HEK293 (cell line): ENCODE measurements at regions not wholly inside any gene's neighbourhood (a gene's known extent, or its start where the extent isn't known, plus 50 kb on each side); places are given as distances from the start of the nearest gene placed in this dataset.

ENCODE experiments used
- CTCF ChIA-PET: fragments of 350-600 bp; formaldehyde crosslinking; extraction: SDS; loops from one replicate; lab custom pipeline; 2021; ENCODE audit warnings: antibody characterized with exemption; lab: Yijun Ruan, JAX
- POLR2A ChIA-PET: fragments of 300-600 bp; formaldehyde crosslinking; extraction: SDS; loops from one replicate; lab custom pipeline; 2020; ENCODE audit warnings: antibody characterized with exemption, inconsistent platforms; lab: Yijun Ruan, JAX
- H3K27ac ChIP-seq: fragments of 200-500 bp; sonication (Bioruptor generic); 2 replicates; pipeline ENCODE4 v1.5.1; 2014; ENCODE audit warnings: low read depth, low read length, control low read depth, inconsistent platforms; ENCODE audit errors: extremely low read depth
- H3K36me3 ChIP-seq, 2 experiments: fragments of 200-500 bp in 1 of 2; sonication (Bioruptor generic) in 1 of 2; 1 replicate in 1 of 2; 2 replicates in 1 of 2; pipeline ENCODE4 v1.5.1; 2014 to 2017; ENCODE audit warnings: inconsistent platforms in 2 of 2, low read length in 2 of 2; ENCODE audit not compliant: control insufficient read depth in 2 of 2, insufficient read depth in 1 of 2
- H3K4me1 ChIP-seq: fragments of 200-500 bp; sonication (Bioruptor generic); 2 replicates; pipeline ENCODE4 v1.5.1; 2014; ENCODE audit warnings: mild to moderate bottlenecking, low read length, inconsistent platforms; ENCODE audit not compliant: control insufficient read depth, insufficient read depth
- H3K4me3 ChIP-seq: 2 replicates; pipeline ENCODE4 v1.5.1; 2011; ENCODE audit warnings: low read depth, mild to moderate bottlenecking, control low read depth, low read length, moderate library complexity
- H3K9me3 ChIP-seq: fragments of 200-500 bp; sonication (Bioruptor generic); 2 replicates; pipeline ENCODE4 v1.5.1; 2014; ENCODE audit warnings: low read depth, low read length, inconsistent platforms; ENCODE audit not compliant: control insufficient read depth, insufficient read depth
- BCL11B ChIP-seq: fragments of 450-650 bp; formaldehyde crosslinking; IDR thresholded peaks from 2 replicates; pipeline ENCODE4 v1.5.1; 2016; ENCODE audit warnings: low read depth, missing biosample characterization, missing genetic modification characterization
- EGR2 ChIP-seq: fragments of 450-650 bp; formaldehyde crosslinking; IDR thresholded peaks from 2 replicates; pipeline ENCODE4 v1.5.1; 2016; ENCODE audit warnings: low read depth, missing biosample characterization, missing genetic modification characterization
- GFI1B ChIP-seq: fragments of 450-650 bp; formaldehyde crosslinking; IDR thresholded peaks from 2 replicates; pipeline ENCODE4 v1.5.1; 2016; ENCODE audit warnings: missing biosample characterization, missing genetic modification characterization
- GLI4 ChIP-seq: fragments of 450-650 bp; formaldehyde crosslinking; IDR thresholded peaks from 2 replicates; pipeline ENCODE4 v1.5.1; 2016; ENCODE audit warnings: missing biosample characterization, missing genetic modification characterization
- GLIS1 ChIP-seq: fragments of 450-650 bp; formaldehyde crosslinking; IDR thresholded peaks from 2 replicates; pipeline ENCODE4 v1.5.1; 2016; ENCODE audit warnings: missing biosample characterization, missing genetic modification characterization
- REPIN1 ChIP-seq: fragments of 450-650 bp; formaldehyde crosslinking; IDR thresholded peaks from 2 replicates; pipeline ENCODE4 v1.5.1; 2017; ENCODE audit warnings: missing biosample characterization, missing genetic modification characterization, low read depth
- TRIM28 ChIP-seq: IDR thresholded peaks from 2 replicates; pipeline ENCODE4 v1.6.1; 2011; ENCODE audit warnings: low read length, control low read depth, borderline replicate concordance
- YY1 ChIP-seq: fragments of 450-650 bp; formaldehyde crosslinking; IDR thresholded peaks from 2 replicates; pipeline ENCODE4 v1.5.1; 2018; ENCODE audit warnings: missing biosample characterization, missing genetic modification characterization
- ZBTB17 ChIP-seq: fragments of 450-650 bp; formaldehyde crosslinking; IDR thresholded peaks from 2 replicates; pipeline ENCODE4 v1.5.1; 2016; ENCODE audit warnings: missing biosample characterization, missing genetic modification characterization
- ZBTB48 ChIP-seq: fragments of 450-650 bp; formaldehyde crosslinking; IDR thresholded peaks from 2 replicates; pipeline ENCODE4 v1.5.1; 2016; ENCODE audit warnings: missing biosample characterization, missing genetic modification characterization
- ZFP41 ChIP-seq: fragments of 450-650 bp; formaldehyde crosslinking; IDR thresholded peaks from 2 replicates; pipeline ENCODE4 v1.5.1; 2016; ENCODE audit warnings: missing biosample characterization, missing genetic modification characterization, borderline replicate concordance
- ZNF155 ChIP-seq: fragments of 450-650 bp; formaldehyde crosslinking; IDR thresholded peaks from 2 replicates; pipeline ENCODE4 v1.5.1; 2016; ENCODE audit warnings: missing biosample characterization, missing genetic modification characterization
- ZNF157 ChIP-seq: fragments of 450-650 bp; formaldehyde crosslinking; IDR thresholded peaks from 2 replicates; pipeline ENCODE4 v1.5.1; 2016; ENCODE audit warnings: missing biosample characterization, missing genetic modification characterization
- ZNF175 ChIP-seq: fragments of 450-650 bp; formaldehyde crosslinking; IDR thresholded peaks from 2 replicates; pipeline ENCODE4 v1.5.1; 2016; ENCODE audit warnings: missing biosample characterization, missing genetic modification characterization
- ZNF184 ChIP-seq: fragments of 450-650 bp; IDR thresholded peaks from 2 replicates; pipeline ENCODE4 v1.5.1; 2018; ENCODE audit warnings: missing biosample characterization, mild to moderate bottlenecking, missing genetic modification characterization
- ZNF221 ChIP-seq: fragments of 450-650 bp; formaldehyde crosslinking; IDR thresholded peaks from 2 replicates; pipeline ENCODE4 v1.5.1; 2017; ENCODE audit warnings: missing biosample characterization, missing genetic modification characterization, borderline replicate concordance
- ZNF24 ChIP-seq: fragments of 450-650 bp; formaldehyde crosslinking; IDR thresholded peaks from 2 replicates; pipeline ENCODE4 v1.5.1; 2016; ENCODE audit warnings: missing biosample characterization, missing genetic modification characterization
- ZNF302 ChIP-seq: fragments of 450-650 bp; formaldehyde crosslinking; IDR thresholded peaks from 2 replicates; pipeline ENCODE4 v1.5.1; 2016; ENCODE audit warnings: missing biosample characterization, missing genetic modification characterization, low read depth
- ZNF311 ChIP-seq: fragments of 450-650 bp; formaldehyde crosslinking; IDR thresholded peaks from 2 replicates; pipeline ENCODE4 v1.5.1; 2017; ENCODE audit warnings: missing biosample characterization, missing genetic modification characterization, borderline replicate concordance
- ZNF324 ChIP-seq: fragments of 450-650 bp; formaldehyde crosslinking; IDR thresholded peaks from 2 replicates; pipeline ENCODE4 v1.5.1; 2016; ENCODE audit warnings: missing biosample characterization, missing genetic modification characterization
- ZNF48 ChIP-seq: fragments of 450-650 bp; formaldehyde crosslinking; IDR thresholded peaks from 2 replicates; pipeline ENCODE4 v1.5.1; 2016; ENCODE audit warnings: missing biosample characterization, missing genetic modification characterization
- ZNF571 ChIP-seq: fragments of 450-650 bp; formaldehyde crosslinking; IDR thresholded peaks from 2 replicates; pipeline ENCODE4 v1.5.0; 2017; ENCODE audit warnings: missing biosample characterization, missing genetic modification characterization
- ZSCAN23 ChIP-seq: fragments of 450-650 bp; formaldehyde crosslinking; IDR thresholded peaks from 2 replicates; pipeline ENCODE4 v1.5.1; 2016; ENCODE audit warnings: missing biosample characterization, missing genetic modification characterization
- TF ChIP-seq, protein P1 (sequence below): fragments of 450-650 bp; IDR thresholded peaks from 2 replicates; pipeline ENCODE4 v1.5.1; 2018; ENCODE audit warnings: missing biosample characterization, mild to moderate bottlenecking, missing genetic modification characterization
- TF ChIP-seq, protein P2 (sequence below): fragments of 450-650 bp; formaldehyde crosslinking; IDR thresholded peaks from 2 replicates; pipeline ENCODE4 v1.5.1; 2017; ENCODE audit warnings: missing biosample characterization, missing genetic modification characterization
- TF ChIP-seq, protein P3 (sequence below): fragments of 450-650 bp; formaldehyde crosslinking; IDR thresholded peaks from 2 replicates; pipeline ENCODE4 v1.5.1; 2016; ENCODE audit warnings: missing biosample characterization, missing genetic modification characterization
- TF ChIP-seq, protein P4 (sequence below): fragments of 450-650 bp; formaldehyde crosslinking; IDR thresholded peaks from 2 replicates; pipeline ENCODE4 v1.5.1; 2017; ENCODE audit warnings: missing biosample characterization, missing genetic modification characterization
- TF ChIP-seq, protein P5 (sequence below): fragments of 450-650 bp; formaldehyde crosslinking; IDR thresholded peaks from 2 replicates; pipeline ENCODE4 v1.5.1; 2016; ENCODE audit warnings: missing biosample characterization, missing genetic modification characterization, low read depth

DNA sequence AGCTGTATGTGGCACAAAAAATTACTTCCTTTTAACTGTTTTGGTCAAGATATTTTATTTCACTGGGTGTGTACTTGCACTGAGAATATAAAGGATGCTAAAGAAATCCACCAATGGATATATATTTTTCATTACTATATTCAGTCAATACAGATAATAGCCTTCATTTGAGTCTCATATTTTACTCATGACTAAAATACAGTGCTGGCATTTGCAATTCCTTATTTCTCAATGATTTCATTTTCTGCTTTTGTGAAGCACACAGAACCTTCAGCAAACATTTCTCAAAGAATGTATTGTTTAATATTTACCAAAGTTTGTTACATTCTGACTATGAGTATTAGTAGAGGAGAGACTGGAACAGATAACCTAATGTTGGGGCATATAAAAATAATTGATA, 93.2 kb upstream of the SOX5 start:
- Histone ChIP-seq H3K36me3 (no peaks in the 10 kb centered on the region), H3K27ac (no peak overlapping the region), H3K4me3 (no peak overlapping the region), H3K9me3 (no peaks in the 10 kb centered on the region)
- TF ChIP-seq, protein P1, sequence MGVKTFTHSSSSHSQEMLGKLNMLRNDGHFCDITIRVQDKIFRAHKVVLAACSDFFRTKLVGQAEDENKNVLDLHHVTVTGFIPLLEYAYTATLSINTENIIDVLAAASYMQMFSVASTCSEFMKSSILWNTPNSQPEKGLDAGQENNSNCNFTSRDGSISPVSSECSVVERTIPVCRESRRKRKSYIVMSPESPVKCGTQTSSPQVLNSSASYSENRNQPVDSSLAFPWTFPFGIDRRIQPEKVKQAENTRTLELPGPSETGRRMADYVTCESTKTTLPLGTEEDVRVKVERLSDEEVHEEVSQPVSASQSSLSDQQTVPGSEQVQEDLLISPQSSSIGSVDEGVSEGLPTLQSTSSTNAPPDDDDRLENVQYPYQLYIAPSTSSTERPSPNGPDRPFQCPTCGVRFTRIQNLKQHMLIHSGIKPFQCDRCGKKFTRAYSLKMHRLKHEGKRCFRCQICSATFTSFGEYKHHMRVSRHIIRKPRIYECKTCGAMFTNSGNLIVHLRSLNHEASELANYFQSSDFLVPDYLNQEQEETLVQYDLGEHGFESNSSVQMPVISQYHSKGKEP (tag by site-specific recombination), result no peak
- TF ChIP-seq ZNF175 (tag by site-specific recombination) (no peak), ZNF24 (tag by site-specific recombination) (no peak), REPIN1 (tag by site-specific recombination) (no peak), ZNF324 (tag by site-specific recombination) (no peak), BCL11B (tag by site-specific recombination) (no peak), ZNF157 (no peak), GLI4 (tag by site-specific recombination) (no peak), YY1 (tag by site-specific recombination) (no peak), ZNF221 (tag by site-specific recombination) (no peak), EGR2 (tag by site-specific recombination) (no peak), ZNF571 (tag by site-specific recombination) (no peak), ZFP41 (tag by site-specific recombination) (no peak), ZNF311 (tag by site-specific recombination) (no peak), TRIM28 (no peak)
- TF ChIP-seq, protein P2, sequence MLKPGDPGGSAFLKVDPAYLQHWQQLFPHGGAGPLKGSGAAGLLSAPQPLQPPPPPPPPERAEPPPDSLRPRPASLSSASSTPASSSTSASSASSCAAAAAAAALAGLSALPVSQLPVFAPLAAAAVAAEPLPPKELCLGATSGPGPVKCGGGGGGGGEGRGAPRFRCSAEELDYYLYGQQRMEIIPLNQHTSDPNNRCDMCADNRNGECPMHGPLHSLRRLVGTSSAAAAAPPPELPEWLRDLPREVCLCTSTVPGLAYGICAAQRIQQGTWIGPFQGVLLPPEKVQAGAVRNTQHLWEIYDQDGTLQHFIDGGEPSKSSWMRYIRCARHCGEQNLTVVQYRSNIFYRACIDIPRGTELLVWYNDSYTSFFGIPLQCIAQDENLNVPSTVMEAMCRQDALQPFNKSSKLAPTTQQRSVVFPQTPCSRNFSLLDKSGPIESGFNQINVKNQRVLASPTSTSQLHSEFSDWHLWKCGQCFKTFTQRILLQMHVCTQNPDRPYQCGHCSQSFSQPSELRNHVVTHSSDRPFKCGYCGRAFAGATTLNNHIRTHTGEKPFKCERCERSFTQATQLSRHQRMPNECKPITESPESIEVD (tag by site-specific recombination), result no peak
- TF ChIP-seq, protein P3, sequence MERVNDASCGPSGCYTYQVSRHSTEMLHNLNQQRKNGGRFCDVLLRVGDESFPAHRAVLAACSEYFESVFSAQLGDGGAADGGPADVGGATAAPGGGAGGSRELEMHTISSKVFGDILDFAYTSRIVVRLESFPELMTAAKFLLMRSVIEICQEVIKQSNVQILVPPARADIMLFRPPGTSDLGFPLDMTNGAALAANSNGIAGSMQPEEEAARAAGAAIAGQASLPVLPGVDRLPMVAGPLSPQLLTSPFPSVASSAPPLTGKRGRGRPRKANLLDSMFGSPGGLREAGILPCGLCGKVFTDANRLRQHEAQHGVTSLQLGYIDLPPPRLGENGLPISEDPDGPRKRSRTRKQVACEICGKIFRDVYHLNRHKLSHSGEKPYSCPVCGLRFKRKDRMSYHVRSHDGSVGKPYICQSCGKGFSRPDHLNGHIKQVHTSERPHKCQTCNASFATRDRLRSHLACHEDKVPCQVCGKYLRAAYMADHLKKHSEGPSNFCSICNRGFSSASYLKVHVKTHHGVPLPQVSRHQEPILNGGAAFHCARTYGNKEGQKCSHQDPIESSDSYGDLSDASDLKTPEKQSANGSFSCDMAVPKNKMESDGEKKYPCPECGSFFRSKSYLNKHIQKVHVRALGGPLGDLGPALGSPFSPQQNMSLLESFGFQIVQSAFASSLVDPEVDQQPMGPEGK (tag by site-specific recombination), result no peak
- TF ChIP-seq, all 188 proteins: peak for 0
- CTCF ChIA-PET, result no interaction called here
- H3K4me1 ChIP-seq, result peaks cover 5% of the 10 kb centered on the region
- POLR2A ChIA-PET, result no interaction called here

DNA sequence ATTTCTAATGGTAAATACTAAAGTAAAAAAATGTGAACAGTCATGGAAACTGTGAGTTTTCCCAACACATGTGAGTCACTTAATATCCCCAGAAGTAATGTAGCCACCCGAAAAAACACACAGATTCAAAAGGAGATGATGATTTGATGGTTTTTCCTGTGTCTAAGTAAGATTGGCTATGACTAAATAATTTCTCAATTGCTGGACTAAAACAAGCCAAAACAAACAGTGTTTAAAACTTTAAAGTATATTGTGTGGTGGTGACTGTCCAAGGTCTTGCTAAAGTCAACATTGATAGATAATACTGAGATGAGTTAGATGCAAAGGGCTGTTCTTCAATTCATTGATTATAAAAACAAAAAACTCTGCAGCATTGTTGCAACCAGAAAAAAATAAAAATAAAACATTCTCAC, 89.6 kb upstream of the SOX5 start:
- CTCF ChIA-PET, result no interaction called here
- POLR2A ChIA-PET, result no interaction called here
- Histone ChIP-seq H3K4me3 (no peak overlapping the region), H3K36me3 (no peaks in the 10 kb centered on the region), H3K9me3 (no peaks in the 10 kb centered on the region), H3K27ac (no peak overlapping the region), H3K4me1 (peaks cover 9% of the 10 kb centered on the region; the same call in 1 of the 2 replicates)
- TF ChIP-seq ZSCAN23 (no peak), ZBTB48 (tag by site-specific recombination) (no peak), ZNF48 (no peak), GFI1B (tag by site-specific recombination) (no peak), ZNF184 (no peak), ZNF302 (tag by site-specific recombination) (no peak), GLIS1 (tag by site-specific recombination) (no peak), ZBTB17 (no peak), ZNF155 (tag by site-specific recombination) (no peak)
- TF ChIP-seq, protein P4, sequence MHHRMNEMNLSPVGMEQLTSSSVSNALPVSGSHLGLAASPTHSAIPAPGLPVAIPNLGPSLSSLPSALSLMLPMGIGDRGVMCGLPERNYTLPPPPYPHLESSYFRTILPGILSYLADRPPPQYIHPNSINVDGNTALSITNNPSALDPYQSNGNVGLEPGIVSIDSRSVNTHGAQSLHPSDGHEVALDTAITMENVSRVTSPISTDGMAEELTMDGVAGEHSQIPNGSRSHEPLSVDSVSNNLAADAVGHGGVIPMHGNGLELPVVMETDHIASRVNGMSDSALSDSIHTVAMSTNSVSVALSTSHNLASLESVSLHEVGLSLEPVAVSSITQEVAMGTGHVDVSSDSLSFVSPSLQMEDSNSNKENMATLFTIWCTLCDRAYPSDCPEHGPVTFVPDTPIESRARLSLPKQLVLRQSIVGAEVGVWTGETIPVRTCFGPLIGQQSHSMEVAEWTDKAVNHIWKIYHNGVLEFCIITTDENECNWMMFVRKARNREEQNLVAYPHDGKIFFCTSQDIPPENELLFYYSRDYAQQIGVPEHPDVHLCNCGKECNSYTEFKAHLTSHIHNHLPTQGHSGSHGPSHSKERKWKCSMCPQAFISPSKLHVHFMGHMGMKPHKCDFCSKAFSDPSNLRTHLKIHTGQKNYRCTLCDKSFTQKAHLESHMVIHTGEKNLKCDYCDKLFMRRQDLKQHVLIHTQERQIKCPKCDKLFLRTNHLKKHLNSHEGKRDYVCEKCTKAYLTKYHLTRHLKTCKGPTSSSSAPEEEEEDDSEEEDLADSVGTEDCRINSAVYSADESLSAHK (tag by site-specific recombination), result no peak
- TF ChIP-seq, protein P5, sequence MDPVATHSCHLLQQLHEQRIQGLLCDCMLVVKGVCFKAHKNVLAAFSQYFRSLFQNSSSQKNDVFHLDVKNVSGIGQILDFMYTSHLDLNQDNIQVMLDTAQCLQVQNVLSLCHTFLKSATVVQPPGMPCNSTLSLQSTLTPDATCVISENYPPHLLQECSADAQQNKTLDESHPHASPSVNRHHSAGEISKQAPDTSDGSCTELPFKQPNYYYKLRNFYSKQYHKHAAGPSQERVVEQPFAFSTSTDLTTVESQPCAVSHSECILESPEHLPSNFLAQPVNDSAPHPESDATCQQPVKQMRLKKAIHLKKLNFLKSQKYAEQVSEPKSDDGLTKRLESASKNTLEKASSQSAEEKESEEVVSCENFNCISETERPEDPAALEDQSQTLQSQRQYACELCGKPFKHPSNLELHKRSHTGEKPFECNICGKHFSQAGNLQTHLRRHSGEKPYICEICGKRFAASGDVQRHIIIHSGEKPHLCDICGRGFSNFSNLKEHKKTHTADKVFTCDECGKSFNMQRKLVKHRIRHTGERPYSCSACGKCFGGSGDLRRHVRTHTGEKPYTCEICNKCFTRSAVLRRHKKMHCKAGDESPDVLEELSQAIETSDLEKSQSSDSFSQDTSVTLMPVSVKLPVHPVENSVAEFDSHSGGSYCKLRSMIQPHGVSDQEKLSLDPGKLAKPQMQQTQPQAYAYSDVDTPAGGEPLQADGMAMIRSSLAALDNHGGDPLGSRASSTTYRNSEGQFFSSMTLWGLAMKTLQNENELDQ, result no peak
